GM06990 (cell line): ENCODE measurements at regions not wholly inside any gene's neighbourhood (a gene's known extent, or its start where the extent isn't known, plus 50 kb on each side); places are given as distances from the start of the nearest gene placed in this dataset.
A peak's percentile ranks its signal among the peaks of the same experiment; 100 is the strongest.

Source experiments
- DNase-seq: peaks from one replicate; pipeline ENCODE4 v3.0.0-alpha.2; 2011; ENCODE audit not compliant: insufficient read length; ENCODE audit errors: extremely low read depth
- H3K27me3 ChIP-seq: replicated peaks from 2 replicates; pipeline ENCODE4 v1.6.0; 2011; ENCODE audit warnings: low read length; ENCODE audit not compliant: control insufficient read depth, insufficient read depth
- H3K36me3 ChIP-seq: 2 replicates; pipeline ENCODE4 v1.5.1; 2011; ENCODE audit warnings: low read length; ENCODE audit not compliant: control insufficient read depth, insufficient read depth
- H3K4me3 ChIP-seq: replicated peaks from 2 replicates; pipeline ENCODE4 v1.5.1; 2011; ENCODE audit warnings: low read depth, mild to moderate bottlenecking, control low read depth, low read length
- TF ChIP-seq, protein P1 (sequence below): IDR thresholded peaks from 2 replicates; pipeline ENCODE4 v1.5.1; 2011; ENCODE audit warnings: low read length, control low read depth, mild to moderate bottlenecking, inconsistent platforms; ENCODE audit not compliant: insufficient read depth, poor library complexity, severe bottlenecking

- TF ChIP-seq, protein P1, sequence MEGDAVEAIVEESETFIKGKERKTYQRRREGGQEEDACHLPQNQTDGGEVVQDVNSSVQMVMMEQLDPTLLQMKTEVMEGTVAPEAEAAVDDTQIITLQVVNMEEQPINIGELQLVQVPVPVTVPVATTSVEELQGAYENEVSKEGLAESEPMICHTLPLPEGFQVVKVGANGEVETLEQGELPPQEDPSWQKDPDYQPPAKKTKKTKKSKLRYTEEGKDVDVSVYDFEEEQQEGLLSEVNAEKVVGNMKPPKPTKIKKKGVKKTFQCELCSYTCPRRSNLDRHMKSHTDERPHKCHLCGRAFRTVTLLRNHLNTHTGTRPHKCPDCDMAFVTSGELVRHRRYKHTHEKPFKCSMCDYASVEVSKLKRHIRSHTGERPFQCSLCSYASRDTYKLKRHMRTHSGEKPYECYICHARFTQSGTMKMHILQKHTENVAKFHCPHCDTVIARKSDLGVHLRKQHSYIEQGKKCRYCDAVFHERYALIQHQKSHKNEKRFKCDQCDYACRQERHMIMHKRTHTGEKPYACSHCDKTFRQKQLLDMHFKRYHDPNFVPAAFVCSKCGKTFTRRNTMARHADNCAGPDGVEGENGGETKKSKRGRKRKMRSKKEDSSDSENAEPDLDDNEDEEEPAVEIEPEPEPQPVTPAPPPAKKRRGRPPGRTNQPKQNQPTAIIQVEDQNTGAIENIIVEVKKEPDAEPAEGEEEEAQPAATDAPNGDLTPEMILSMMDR, result no peak
- no peak for DNase-seq
- Histone ChIP-seq H3K27me3 (no peaks in the 10 kb centered on the region), H3K36me3 (no peaks in the 10 kb centered on the region), H3K4me3 (no peak overlapping the region)
These were observed 323.3 kb downstream of the BMP2 start for GRCh38 chr20:7090811-7091210.

DNA sequence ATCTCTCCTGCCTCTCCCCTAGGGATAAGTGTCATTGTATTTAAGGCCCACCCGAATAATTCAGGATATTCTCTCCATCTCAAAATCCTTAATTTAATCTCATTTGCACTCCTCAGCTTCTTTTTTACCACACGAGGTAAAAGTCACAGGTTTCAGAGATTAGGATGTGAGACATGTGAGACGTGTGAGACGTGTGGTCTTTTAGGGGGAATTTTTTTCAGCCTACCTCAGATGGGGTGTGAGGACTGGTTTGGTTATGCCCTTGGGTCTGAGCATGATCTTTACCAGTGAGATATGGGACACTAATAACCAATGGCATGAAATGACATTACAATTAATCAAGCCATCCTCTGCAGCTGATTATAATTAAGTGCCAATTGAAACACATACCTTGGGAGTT is 324.2 kb downstream of the BMP2 start:
- Histone ChIP-seq H3K36me3 (no peaks in the 10 kb centered on the region), H3K27me3 (no peaks in the 10 kb centered on the region), H3K4me3 (no peak overlapping the region)
- TF ChIP-seq, protein P1, result no peak
- no peak for DNase-seq

DNA sequence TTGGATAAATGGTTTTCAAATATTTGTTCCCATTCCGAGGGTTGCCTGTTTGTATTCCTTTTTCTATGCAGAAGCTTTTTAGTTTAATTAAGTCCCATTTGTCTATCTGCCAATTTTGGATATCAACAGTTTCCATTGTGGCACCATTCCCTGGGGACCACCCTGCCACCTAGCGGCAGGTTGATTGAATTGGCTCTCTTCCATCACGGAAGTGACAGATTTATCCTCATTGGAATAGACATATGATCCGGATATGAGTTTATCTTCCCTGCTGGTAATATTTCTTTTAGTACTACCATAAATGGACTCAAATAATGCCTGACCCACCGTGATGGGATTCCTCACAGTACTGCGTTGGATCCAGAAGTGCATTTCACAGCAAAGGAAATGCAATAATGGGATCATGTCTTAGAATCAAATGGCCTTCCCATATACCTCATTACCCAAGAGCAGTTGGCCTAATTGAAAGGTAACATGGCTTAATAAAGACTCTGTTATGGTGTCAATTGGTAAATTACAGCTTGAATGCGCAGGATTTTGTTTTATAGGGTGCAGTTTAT is 327.0 kb downstream of the BMP2 start:
- no peaks in the 10 kb centered on the region for H3K36me3 ChIP-seq
- no peak for DNase-seq
- H3K27me3 ChIP-seq, result no peaks in the 10 kb centered on the region
- TF ChIP-seq, protein P1, result peak; percentile 72
- H3K4me3 ChIP-seq, result no peak overlapping the region

DNA sequence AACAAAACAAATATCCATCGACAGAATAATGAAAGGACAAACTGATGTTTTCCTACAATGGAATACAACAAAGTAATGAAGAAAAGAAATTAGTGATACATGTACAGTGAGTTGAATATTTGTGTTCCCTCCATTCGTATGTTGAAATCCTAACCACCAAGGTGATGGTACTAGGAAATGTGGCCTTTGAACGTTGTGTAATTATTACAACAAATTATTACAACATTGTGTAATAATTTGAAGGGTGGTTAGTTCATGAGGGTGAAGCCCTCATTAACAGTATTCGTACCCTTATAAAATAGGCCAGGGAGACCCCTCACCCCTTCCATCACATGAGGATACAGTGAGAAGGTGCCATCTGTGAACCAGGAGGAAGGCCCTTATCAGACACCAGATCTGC is 339.4 kb downstream of the BMP2 start:
- no peaks in the 10 kb centered on the region for H3K36me3 ChIP-seq
- DNase-seq, result no peak
- TF ChIP-seq, protein P1, result no peak
- H3K4me3 ChIP-seq, result no peak overlapping the region
- H3K27me3 ChIP-seq, result no peaks in the 10 kb centered on the region

- Histone ChIP-seq H3K4me3 (no peak overlapping the region), H3K36me3 (no peaks in the 10 kb centered on the region), H3K27me3 (no peaks in the 10 kb centered on the region)
- no peak for DNase-seq
- TF ChIP-seq, protein P1, result no peak
These were observed 341.4 kb downstream of the BMP2 start for GRCh38 chr20:7108929-7109328.
